Globus pallidus (tissue), 1 donor: ENCODE measurements at regions not wholly inside any gene's neighbourhood (a gene's known extent, or its start where the extent isn't known, plus 50 kb on each side); places are given as distances from the start of the nearest gene placed in this dataset.
"Not testable (repeated sequence)": the region's sequence is repeated elsewhere in the genome, so short reads cannot be mapped to it uniquely, and the experiment has no call there.

ENCODE experiments used
- DNase-seq: peaks from one replicate; pipeline ENCODE4 v3.0.0-alpha.2; 2015; ENCODE audit warnings: low spot score

GRCh38 chr2:18077704-18078103 lies 199.2 kb downstream of the KCNS3 start:
- no peak for DNase-seq

GRCh38 chr2:18077231-18077630 lies 198.8 kb downstream of the KCNS3 start:
- no peak for DNase-seq

GRCh38 chr2:18074476-18074875 lies 196.0 kb downstream of the KCNS3 start:
- no peak for DNase-seq

GRCh38 chr2:18073601-18074000 lies 195.1 kb downstream of the KCNS3 start:
- DNase-seq, result no peak

- peak; percentile 11 for DNase-seq
Measured at GRCh38 chr2:18067588-18068384, 189.3 kb downstream of the KCNS3 start.

GRCh38 chr2:18066894-18067293 lies 188.4 kb downstream of the KCNS3 start:
- DNase-seq, result no peak

GRCh38 chr2:18066066-18066465 lies 187.6 kb downstream of the KCNS3 start:
- DNase-seq, result no peak

- no peak for DNase-seq
Measured at GRCh38 chr2:18065249-18065648, 186.8 kb downstream of the KCNS3 start.

GRCh38 chr2:18063826-18064470 lies 185.5 kb downstream of the KCNS3 start:
- no peak for DNase-seq

GRCh38 chr2:18062892-18063291 lies 184.4 kb downstream of the KCNS3 start:
- no peak for DNase-seq

- no peak for DNase-seq
Measured at GRCh38 chr2:18061717-18062116, 183.2 kb downstream of the KCNS3 start.

- DNase-seq, result no peak
Measured at GRCh38 chr2:18057657-18058056, 179.2 kb downstream of the KCNS3 start.

GRCh38 chr2:18055290-18055689 lies 176.8 kb downstream of the KCNS3 start:
- DNase-seq, result no peak

GRCh38 chr2:18050001-18050400 lies 171.5 kb downstream of the KCNS3 start:
- no peak for DNase-seq

- no peak for DNase-seq
Measured at GRCh38 chr2:18049325-18049724, 170.9 kb downstream of the KCNS3 start.

- DNase-seq, result no peak
Measured at GRCh38 chr2:18047896-18048657, 169.6 kb downstream of the KCNS3 start.

GRCh38 chr2:18047213-18047611 lies 168.7 kb downstream of the KCNS3 start:
- DNase-seq, result peak; percentile 64

GRCh38 chr2:18046558-18047212 lies 168.2 kb downstream of the KCNS3 start:
- DNase-seq, result peak; percentile 13

- no peak for DNase-seq
Measured at GRCh38 chr2:18046017-18046416, 167.6 kb downstream of the KCNS3 start.

- no peak for DNase-seq
Measured at GRCh38 chr2:18045230-18045629, 166.8 kb downstream of the KCNS3 start.

- not testable (repeated sequence) for DNase-seq
Measured at GRCh38 chr2:18017381-18017780, 138.9 kb downstream of the KCNS3 start.

- no peak for DNase-seq
Measured at GRCh38 chr2:18009891-18010290, 131.4 kb downstream of the KCNS3 start.
